Glutamatergic neuron (in vitro differentiated cells): ENCODE measurements at regions not wholly inside any gene's neighbourhood (a gene's known extent, or its start where the extent isn't known, plus 50 kb on each side); places are given as distances from the start of the nearest gene placed in this dataset.
"Not testable (repeated sequence)": the region's sequence is repeated elsewhere in the genome, so short reads cannot be mapped to it uniquely, and the experiment has no call there.

ENCODE experiments used
- DNase-seq: peaks from one replicate; pipeline ENCODE4 v3.0.0; 2022
- H3K27ac Mint-ChIP-seq: one replicate; pipeline ENCODE4 v1.8.0; 2020; ENCODE audit warnings: mild to moderate bottlenecking, mixed read lengths, inconsistent platforms; ENCODE audit not compliant: unreplicated experiment
- H3K27me3 Mint-ChIP-seq: one replicate; pipeline ENCODE4 v1.8.0; 2020; ENCODE audit warnings: mild to moderate bottlenecking, moderate library complexity, mixed read lengths, inconsistent platforms; ENCODE audit not compliant: unreplicated experiment
- H3K36me3 Mint-ChIP-seq: one replicate; pipeline ENCODE4 v1.8.0; 2020; ENCODE audit warnings: mild to moderate bottlenecking, mixed read lengths, inconsistent platforms; ENCODE audit not compliant: unreplicated experiment
- H3K4me1 Mint-ChIP-seq: one replicate; pipeline ENCODE4 v1.8.0; 2020; ENCODE audit warnings: mild to moderate bottlenecking, low read depth, mixed read lengths, inconsistent platforms; ENCODE audit not compliant: unreplicated experiment
- H3K4me3 Mint-ChIP-seq: one replicate; pipeline ENCODE4 v1.8.0; 2020; ENCODE audit warnings: mild to moderate bottlenecking, mixed read lengths, inconsistent platforms; ENCODE audit not compliant: unreplicated experiment
- H3K9me3 Mint-ChIP-seq: one replicate; pipeline ENCODE4 v1.8.0; 2020; ENCODE audit warnings: mild to moderate bottlenecking, moderate library complexity, mixed read lengths, inconsistent platforms; ENCODE audit not compliant: unreplicated experiment
- CTCF ChIP-seq: fragments of 200-600 bp; sonication (generic); IDR thresholded peaks from one replicate; pipeline ENCODE4 v1.5.0; 2021; ENCODE audit not compliant: partially characterized antibody, unreplicated experiment

GRCh38 chr5:179461576-179461975 is 88.8 kb upstream of the RUFY1 start:
- DNase-seq, result no peak
- Mint-ChIP-seq H3K36me3 (peaks cover 9% of the 10 kb centered on the region), H3K4me3 (no peak overlapping the region), H3K27me3 (no peaks in the 10 kb centered on the region), H3K27ac (no peak overlapping the region), H3K9me3 (no peaks in the 10 kb centered on the region), H3K4me1 (no peaks in the 10 kb centered on the region)
- TF ChIP-seq CTCF, result no peak

DNA sequence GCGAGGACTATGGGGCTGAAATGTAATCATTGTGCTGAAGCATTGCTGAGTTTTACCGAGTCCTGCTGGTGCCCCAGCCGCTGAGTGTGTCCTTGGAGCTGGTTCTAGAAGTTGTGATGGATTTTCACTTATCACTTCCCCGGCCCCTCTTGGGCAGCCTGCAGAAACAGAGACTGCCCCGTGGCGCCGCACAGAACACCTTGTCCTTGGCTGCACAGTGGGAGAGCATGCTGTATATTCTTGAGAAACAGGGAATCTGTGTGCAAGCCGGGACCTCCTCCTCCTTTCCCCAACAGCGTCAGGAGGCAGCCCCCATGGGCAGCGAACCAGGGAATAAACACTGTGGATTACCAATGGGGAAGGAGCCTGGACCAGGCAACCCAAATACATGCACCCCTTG is 90.6 kb upstream of the RUFY1 start:
- no peaks in the 10 kb centered on the region for H3K27me3 Mint-ChIP-seq
- H3K27ac Mint-ChIP-seq, result no peak overlapping the region
- H3K9me3 Mint-ChIP-seq, result peaks cover 3% of the 10 kb centered on the region
- H3K4me1 Mint-ChIP-seq, result no peaks in the 10 kb centered on the region
- DNase-seq, result no peak
- no peak overlapping the region for H3K4me3 Mint-ChIP-seq
- peaks cover 6% of the 10 kb centered on the region for H3K36me3 Mint-ChIP-seq
- no peak for TF ChIP-seq CTCF

DNA sequence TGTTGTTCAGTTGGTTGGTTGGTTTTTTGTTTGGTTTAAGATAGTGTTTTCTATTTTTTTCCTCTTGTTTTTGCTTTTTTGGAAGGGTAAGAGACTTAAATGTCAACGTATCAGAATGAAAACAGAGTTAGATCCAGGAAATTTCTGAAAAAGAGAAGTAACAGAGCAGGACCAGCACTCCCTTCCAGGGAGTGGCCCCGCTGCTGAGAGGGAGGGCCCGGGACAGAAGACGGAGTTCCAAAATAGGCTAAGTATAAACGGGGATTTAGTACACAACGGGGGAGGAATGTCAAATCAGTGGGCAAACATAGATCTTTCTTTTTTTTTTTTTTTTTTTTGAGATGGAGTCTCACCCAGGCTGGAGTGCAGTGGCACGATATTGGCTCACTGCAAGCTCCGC is 92.7 kb upstream of the RUFY1 start:
- Mint-ChIP-seq H3K4me1 (no peaks in the 10 kb centered on the region), H3K36me3 (peaks cover 9% of the 10 kb centered on the region), H3K27ac (no peak overlapping the region), H3K27me3 (peaks cover 8% of the 10 kb centered on the region), H3K9me3 (peaks cover 5% of the 10 kb centered on the region), H3K4me3 (no peak overlapping the region)
- no peak for TF ChIP-seq CTCF
- no peak for DNase-seq

DNA sequence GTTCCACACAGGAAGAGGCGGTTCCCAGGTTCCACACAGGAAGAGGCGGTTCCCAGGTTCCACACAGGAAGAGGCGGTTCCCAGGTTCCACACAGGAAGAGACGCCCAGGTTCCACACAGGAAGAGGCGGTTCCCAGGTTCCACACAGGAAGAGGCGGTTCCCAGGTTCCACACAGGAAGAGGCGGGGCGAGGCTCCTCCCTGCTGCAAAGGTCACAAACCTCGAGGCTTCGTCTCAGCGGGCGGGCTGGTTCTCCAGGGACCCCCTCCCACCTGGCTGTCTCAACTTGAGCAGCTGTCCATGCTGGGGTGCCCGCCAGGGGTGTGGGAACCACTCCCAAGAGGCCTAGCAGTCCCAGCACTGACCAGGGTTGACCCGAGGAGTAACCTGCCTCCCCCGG is 94.3 kb upstream of the RUFY1 start:
- not testable (repeated sequence) for DNase-seq, H3K9me3 Mint-ChIP-seq, H3K27ac Mint-ChIP-seq, H3K4me1 Mint-ChIP-seq, H3K27me3 Mint-ChIP-seq, H3K36me3 Mint-ChIP-seq, H3K4me3 Mint-ChIP-seq

- no peak for TF ChIP-seq CTCF
- no peak for DNase-seq
- Mint-ChIP-seq H3K27me3 (peaks cover 8% of the 10 kb centered on the region), H3K27ac (no peak overlapping the region), H3K9me3 (peaks cover 9% of the 10 kb centered on the region), H3K36me3 (peaks cover 9% of the 10 kb centered on the region), H3K4me1 (no peaks in the 10 kb centered on the region), H3K4me3 (no peak overlapping the region)
Observed at GRCh38 chr5:179455320-179455719, 95.0 kb upstream of the RUFY1 start.

DNA sequence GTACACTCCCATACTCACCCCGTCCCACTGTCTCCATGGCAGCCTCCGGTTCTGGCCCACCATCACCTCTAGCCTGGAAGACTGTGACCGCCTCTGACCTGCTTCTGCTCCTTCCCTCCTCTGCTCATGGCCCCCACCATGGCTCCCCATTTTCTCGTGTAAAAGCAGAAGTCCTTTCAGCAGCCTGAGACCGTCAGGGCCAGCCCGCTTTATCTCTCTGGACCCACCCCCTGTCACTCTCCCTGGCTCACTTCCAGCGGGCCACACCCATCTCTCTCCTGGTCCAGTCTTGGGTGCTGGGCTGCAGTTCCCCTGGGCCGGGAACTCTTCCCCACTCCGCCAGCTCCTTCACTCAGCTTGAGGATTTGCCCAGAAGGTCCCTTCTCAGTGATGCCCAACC is 96.0 kb upstream of the RUFY1 start:
- no peaks in the 10 kb centered on the region for H3K4me1 Mint-ChIP-seq
- DNase-seq, result no peak
- TF ChIP-seq CTCF, result no peak
- H3K36me3 Mint-ChIP-seq, result peaks cover 9% of the 10 kb centered on the region
- peaks cover 10% of the 10 kb centered on the region for H3K27me3 Mint-ChIP-seq
- H3K4me3 Mint-ChIP-seq, result no peak overlapping the region
- peaks cover 11% of the 10 kb centered on the region for H3K9me3 Mint-ChIP-seq
- H3K27ac Mint-ChIP-seq, result no peak overlapping the region
